ENCODE measurements at regions not wholly inside any gene's neighbourhood (a gene's known extent, or its start where the extent isn't known, plus 50 kb on each side); places are given as distances from the start of the nearest gene placed in this dataset.

- no CpG with 5 or more reads among the region's 2 CpGs for WGBS (ENCODE audit: insufficient coverage)
- no peak overlapping the region for H3K4me3 Mint-ChIP-seq
- intact Hi-C loops (cut with micrococcal nuclease): no loop called here
- Histone ChIP-seq H3K4me2 (replicated peaks; ENCODE audit: extremely low read depth, low read length, poor library complexity, severe bottlenecking) (no peak overlapping the region), H3K27ac (ENCODE audit: low read depth in 1 of 2, low read length in 2 of 2) (no peak overlapping the region), H3K9me3 (replicated peaks in 1 of 2; ENCODE audit: control insufficient read depth in 1 of 2, insufficient read depth in 1 of 2, low read length in 2 of 2) (no peaks in the 10 kb centered on the region), H3K36me3 (replicated peaks in 1 of 2; ENCODE audit: control insufficient read depth in 1 of 2, insufficient read depth in 2 of 2, low read length in 2 of 2) (no peaks in the 10 kb centered on the region), H3K27me3 (ENCODE audit: control insufficient read depth in 2 of 2, insufficient read depth in 2 of 2, low read length in 2 of 2) (no peaks in the 10 kb centered on the region), H3K79me2 (ENCODE audit: insufficient read depth, low read length) (no peaks in the 10 kb centered on the region), H4K20me1 (ENCODE audit: insufficient read depth, low read length) (no peaks in the 10 kb centered on the region), H3K4me1 (ENCODE audit: control insufficient read depth in 1 of 2, insufficient read depth in 2 of 2, low read length in 2 of 2) (no peaks in the 10 kb centered on the region), H3K4me3 (replicated peaks in 1 of 3; ENCODE audit: low read depth in 2 of 3, low read length in 3 of 3) (no peak overlapping the region), H3K9ac (ENCODE audit: insufficient read depth, low read length, poor library complexity, severe bottlenecking) (no peak overlapping the region), H2AFZ (ENCODE audit: insufficient read depth, low read depth, low read length, poor library complexity, severe bottlenecking) (no peak overlapping the region)
- DNase-seq: no peak
- H3K27me3 Mint-ChIP-seq (ENCODE audit: low read depth in 3 of 3): peaks cover 0 to 1% (median 0%) of the 10 kb centered on the region in 3 donors
- H3K4me1 Mint-ChIP-seq: no peaks in the 10 kb centered on the region
- peaks cover 0 to 2% (median 2%) of the 10 kb centered on the region in 7 donors for H3K9me3 Mint-ChIP-seq
- H3K27ac Mint-ChIP-seq: no peak overlapping the region
- TF ChIP-seq CTCF (IDR thresholded peaks at IDR 0.05): no peak
- H3K36me3 Mint-ChIP-seq: no peaks in the 10 kb centered on the region
Observed at GRCh38 chr1:213883618-213884017, 104.2 kb upstream of the PROX1 start.

GRCh38 chr1:213884402-213884801 lies 103.4 kb upstream of the PROX1 start:
- H3K27me3 ChIP-seq (ENCODE audit: control insufficient read depth in 2 of 2, insufficient read depth in 2 of 2, low read length in 2 of 2): no peaks in the 10 kb centered on the region
- H3K79me2 ChIP-seq (ENCODE audit: insufficient read depth, low read length): no peaks in the 10 kb centered on the region
- no peak overlapping the region for H3K27ac Mint-ChIP-seq
- peaks cover 0 to 1% (median 0%) of the 10 kb centered on the region in 3 donors for H3K27me3 Mint-ChIP-seq (ENCODE audit: low read depth in 3 of 3)
- H3K4me3 ChIP-seq (replicated peaks in 1 of 3; ENCODE audit: low read depth in 2 of 3, low read length in 3 of 3): no peak overlapping the region
- no peaks in the 10 kb centered on the region for H3K36me3 ChIP-seq (replicated peaks in 1 of 2; ENCODE audit: control insufficient read depth in 1 of 2, insufficient read depth in 2 of 2, low read length in 2 of 2)
- H3K9me3 ChIP-seq (replicated peaks in 1 of 2; ENCODE audit: control insufficient read depth in 1 of 2, insufficient read depth in 1 of 2, low read length in 2 of 2): no peaks in the 10 kb centered on the region
- no peaks in the 10 kb centered on the region for H3K4me1 Mint-ChIP-seq
- H3K36me3 Mint-ChIP-seq: no peaks in the 10 kb centered on the region
- intact Hi-C loops (cut with micrococcal nuclease): no loop called here
- no peak overlapping the region for H3K4me2 ChIP-seq (replicated peaks; ENCODE audit: extremely low read depth, low read length, poor library complexity, severe bottlenecking)
- no peak overlapping the region for H3K4me3 Mint-ChIP-seq
- DNase-seq: no peak
- TF ChIP-seq CTCF (IDR thresholded peaks at IDR 0.05): no peak
- peaks cover 0 to 2% (median 2%) of the 10 kb centered on the region in 7 donors for H3K9me3 Mint-ChIP-seq
- WGBS (ENCODE audit: insufficient coverage): 0% methylated on average over 1 of the region's 1 CpG
- H3K9ac ChIP-seq (ENCODE audit: insufficient read depth, low read length, poor library complexity, severe bottlenecking): no peak overlapping the region
- no peaks in the 10 kb centered on the region for H3K4me1 ChIP-seq (ENCODE audit: control insufficient read depth in 1 of 2, insufficient read depth in 2 of 2, low read length in 2 of 2)
- H2AFZ ChIP-seq (ENCODE audit: insufficient read depth, low read depth, low read length, poor library complexity, severe bottlenecking): no peak overlapping the region
- H4K20me1 ChIP-seq (ENCODE audit: insufficient read depth, low read length): no peaks in the 10 kb centered on the region
- H3K27ac ChIP-seq (ENCODE audit: low read depth in 1 of 2, low read length in 2 of 2): no peak overlapping the region
